ENCODE measurements at regions not wholly inside any gene's neighbourhood (a gene's known extent, or its start where the extent isn't known, plus 50 kb on each side); places are given as distances from the start of the nearest gene placed in this dataset.

DNA sequence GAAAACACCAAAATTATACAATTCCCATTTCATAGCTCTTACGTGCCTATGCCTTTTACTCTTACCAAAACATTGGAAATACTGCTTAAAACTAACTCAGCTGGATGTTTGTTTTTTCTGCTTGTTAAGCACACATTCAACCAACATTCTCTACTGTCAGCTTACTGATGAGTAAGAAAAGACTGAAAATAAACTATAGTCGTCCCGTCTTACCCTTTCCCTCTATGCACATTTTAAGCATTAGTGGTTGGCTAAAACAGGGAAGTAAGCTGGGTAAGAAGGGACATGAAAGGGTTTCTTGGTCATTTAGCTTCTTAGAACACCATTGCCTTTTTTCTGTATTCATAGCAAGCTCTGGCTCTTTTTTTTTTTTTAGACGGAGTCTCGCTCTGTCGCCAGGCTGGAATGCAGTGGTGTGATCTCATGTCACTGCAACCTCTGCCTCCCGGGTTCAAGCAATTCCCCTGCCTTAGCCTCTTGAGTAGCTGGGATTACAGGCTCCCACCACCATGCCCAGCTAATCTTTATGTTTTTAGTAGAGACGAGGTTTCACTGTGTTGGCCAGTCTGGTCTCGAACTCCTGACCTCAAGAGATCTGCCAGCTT, 232.1 kb upstream of the PCSK5 start:
- H3K9ac ChIP-seq (ENCODE audit: insufficient read depth, low read depth, low read length), result no peak overlapping the region
- intact Hi-C loops (cut with micrococcal nuclease; ENCODE audit: unreplicated experiment) (no loop called here), in situ Hi-C loops (cut with HindIII; ENCODE audit: extremely low pct_ligation_motif_present, low pct_unique_long_range_greater_than_20kb) (no loop called here)
- no peak overlapping the region for H3K27ac ChIP-seq (ENCODE audit: extremely low read length, insufficient read depth, low read length)
- H3K9me3 ChIP-seq (ENCODE audit: low read length), result no peaks in the 10 kb centered on the region
- H4K20me1 ChIP-seq (ENCODE audit: insufficient read depth, low read length), result no peaks in the 10 kb centered on the region
- no peak overlapping the region for H2AFZ ChIP-seq (ENCODE audit: low read length)
- H3K36me3 ChIP-seq (replicated peaks in 1 of 2; ENCODE audit: control insufficient read depth in 1 of 2, insufficient read depth in 2 of 2, low read length in 2 of 2), result no peaks in the 10 kb centered on the region
- ATAC-seq (no peak), DNase-seq (ENCODE audit: low spot score) (no peak), FAIRE-seq (no peak)
- 28% methylated on average over 9 of the region's 9 CpGs for WGBS (ENCODE audit: low lambda C conversion rate)
- no peaks in the 10 kb centered on the region; the same call in 1 of the 2 replicates for H3K4me1 ChIP-seq (ENCODE audit: insufficient read depth, low read length)
- H3K79me2 ChIP-seq (ENCODE audit: insufficient read depth, low read length), result no peaks in the 10 kb centered on the region
- ChIA-PET CTCF (ENCODE audit: low intra/inter-chr PET ratio, low total read pairs) (no interaction called here), POLR2A (no interaction called here)
- no peak overlapping the region for H3K4me2 ChIP-seq (ENCODE audit: low read depth, low read length)
- H3K4me3 ChIP-seq (replicated peaks in 1 of 3; ENCODE audit: insufficient read depth in 1 of 3, low read depth in 2 of 3, low read length in 3 of 3), result no peak overlapping the region
- TF ChIP-seq ZNF616 (CRISPR knock-in tag; IDR thresholded peaks at IDR 0.05; ENCODE audit: low read depth), result no peak
- H3K27me3 ChIP-seq (ENCODE audit: control insufficient read depth in 1 of 2, insufficient read depth in 2 of 2, low read length in 2 of 2), result no peaks in the 10 kb centered on the region
- BruUV-seq (replicated peaks), result no TSS peak

DNA sequence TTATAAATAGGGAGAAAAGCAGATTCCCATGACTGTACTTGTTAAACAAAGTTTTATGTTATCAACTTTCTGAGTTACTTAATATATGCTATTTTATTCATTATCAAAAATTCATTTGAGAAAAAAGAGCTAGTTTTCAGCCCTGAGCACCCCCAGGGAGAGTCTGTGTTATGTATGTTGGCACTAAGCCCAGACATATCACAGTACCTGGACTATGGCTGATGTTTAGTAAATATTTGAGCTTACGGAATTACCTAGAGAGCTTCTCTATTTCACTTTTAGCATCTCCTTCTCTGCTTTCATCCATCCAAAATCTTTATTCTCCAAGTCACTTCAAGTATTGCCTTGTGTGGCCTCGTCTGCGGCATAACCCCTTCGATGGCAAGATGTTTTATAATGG, 225.9 kb upstream of the PCSK5 start:
- no peaks in the 10 kb centered on the region for H3K36me3 ChIP-seq (replicated peaks in 1 of 2; ENCODE audit: control insufficient read depth in 1 of 2, insufficient read depth in 2 of 2, low read length in 2 of 2)
- H3K27me3 ChIP-seq (ENCODE audit: control insufficient read depth in 1 of 2, insufficient read depth in 2 of 2, low read length in 2 of 2), result no peaks in the 10 kb centered on the region
- BruUV-seq (replicated peaks), result no TSS peak
- ChIA-PET POLR2A (no interaction called here), CTCF (ENCODE audit: low intra/inter-chr PET ratio, low total read pairs) (no interaction called here)
- no peaks in the 10 kb centered on the region for H3K4me1 ChIP-seq (ENCODE audit: insufficient read depth, low read length)
- H3K9ac ChIP-seq (ENCODE audit: insufficient read depth, low read depth, low read length), result no peak overlapping the region
- FAIRE-seq (no peak), ATAC-seq (peak; percentile 66; the same call in 2 of the 3 replicates), DNase-seq (ENCODE audit: low spot score) (peak; percentile 15)
- 3% methylated on average over 4 of the region's 4 CpGs for WGBS (ENCODE audit: low lambda C conversion rate)
- H3K4me2 ChIP-seq (ENCODE audit: low read depth, low read length), result no peak overlapping the region
- no peaks in the 10 kb centered on the region for H3K9me3 ChIP-seq (ENCODE audit: low read length)
- intact Hi-C loops (cut with micrococcal nuclease; ENCODE audit: unreplicated experiment) (no loop called here), in situ Hi-C loops (cut with HindIII; ENCODE audit: extremely low pct_ligation_motif_present, low pct_unique_long_range_greater_than_20kb) (no loop called here)
- no peak for TF ChIP-seq ZNF614 (CRISPR knock-in tag; IDR thresholded peaks at IDR 0.05; ENCODE audit: borderline replicate concordance)
- TF ChIP-seq DMAP1 (CRISPR knock-in tag; IDR thresholded peaks at IDR 0.05), result no peak
- no peak for TF ChIP-seq ZNF670 (CRISPR knock-in tag; IDR thresholded peaks at IDR 0.05; ENCODE audit: borderline replicate concordance)
- no peak for TF ChIP-seq EEA1 (CRISPR knock-in tag; IDR thresholded peaks at IDR 0.05; ENCODE audit: borderline replicate concordance)
- TF ChIP-seq, protein P1, sequence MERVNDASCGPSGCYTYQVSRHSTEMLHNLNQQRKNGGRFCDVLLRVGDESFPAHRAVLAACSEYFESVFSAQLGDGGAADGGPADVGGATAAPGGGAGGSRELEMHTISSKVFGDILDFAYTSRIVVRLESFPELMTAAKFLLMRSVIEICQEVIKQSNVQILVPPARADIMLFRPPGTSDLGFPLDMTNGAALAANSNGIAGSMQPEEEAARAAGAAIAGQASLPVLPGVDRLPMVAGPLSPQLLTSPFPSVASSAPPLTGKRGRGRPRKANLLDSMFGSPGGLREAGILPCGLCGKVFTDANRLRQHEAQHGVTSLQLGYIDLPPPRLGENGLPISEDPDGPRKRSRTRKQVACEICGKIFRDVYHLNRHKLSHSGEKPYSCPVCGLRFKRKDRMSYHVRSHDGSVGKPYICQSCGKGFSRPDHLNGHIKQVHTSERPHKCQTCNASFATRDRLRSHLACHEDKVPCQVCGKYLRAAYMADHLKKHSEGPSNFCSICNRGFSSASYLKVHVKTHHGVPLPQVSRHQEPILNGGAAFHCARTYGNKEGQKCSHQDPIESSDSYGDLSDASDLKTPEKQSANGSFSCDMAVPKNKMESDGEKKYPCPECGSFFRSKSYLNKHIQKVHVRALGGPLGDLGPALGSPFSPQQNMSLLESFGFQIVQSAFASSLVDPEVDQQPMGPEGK (CRISPR knock-in tag; IDR thresholded peaks at IDR 0.05), result no peak
- TF ChIP-seq ZNF549 (CRISPR knock-in tag; IDR thresholded peaks at IDR 0.05), result no peak
- TF ChIP-seq, protein P2, sequence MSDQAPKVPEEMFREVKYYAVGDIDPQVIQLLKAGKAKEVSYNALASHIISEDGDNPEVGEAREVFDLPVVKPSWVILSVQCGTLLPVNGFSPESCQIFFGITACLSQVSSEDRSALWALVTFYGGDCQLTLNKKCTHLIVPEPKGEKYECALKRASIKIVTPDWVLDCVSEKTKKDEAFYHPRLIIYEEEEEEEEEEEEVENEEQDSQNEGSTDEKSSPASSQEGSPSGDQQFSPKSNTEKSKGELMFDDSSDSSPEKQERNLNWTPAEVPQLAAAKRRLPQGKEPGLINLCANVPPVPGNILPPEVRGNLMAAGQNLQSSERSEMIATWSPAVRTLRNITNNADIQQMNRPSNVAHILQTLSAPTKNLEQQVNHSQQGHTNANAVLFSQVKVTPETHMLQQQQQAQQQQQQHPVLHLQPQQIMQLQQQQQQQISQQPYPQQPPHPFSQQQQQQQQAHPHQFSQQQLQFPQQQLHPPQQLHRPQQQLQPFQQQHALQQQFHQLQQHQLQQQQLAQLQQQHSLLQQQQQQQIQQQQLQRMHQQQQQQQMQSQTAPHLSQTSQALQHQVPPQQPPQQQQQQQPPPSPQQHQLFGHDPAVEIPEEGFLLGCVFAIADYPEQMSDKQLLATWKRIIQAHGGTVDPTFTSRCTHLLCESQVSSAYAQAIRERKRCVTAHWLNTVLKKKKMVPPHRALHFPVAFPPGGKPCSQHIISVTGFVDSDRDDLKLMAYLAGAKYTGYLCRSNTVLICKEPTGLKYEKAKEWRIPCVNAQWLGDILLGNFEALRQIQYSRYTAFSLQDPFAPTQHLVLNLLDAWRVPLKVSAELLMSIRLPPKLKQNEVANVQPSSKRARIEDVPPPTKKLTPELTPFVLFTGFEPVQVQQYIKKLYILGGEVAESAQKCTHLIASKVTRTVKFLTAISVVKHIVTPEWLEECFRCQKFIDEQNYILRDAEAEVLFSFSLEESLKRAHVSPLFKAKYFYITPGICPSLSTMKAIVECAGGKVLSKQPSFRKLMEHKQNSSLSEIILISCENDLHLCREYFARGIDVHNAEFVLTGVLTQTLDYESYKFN (CRISPR knock-in tag; conservative IDR thresholded peaks at IDR 0.05), result no peak
- no peak for TF ChIP-seq ZNF382 (CRISPR knock-in tag; IDR thresholded peaks at IDR 0.05; ENCODE audit: borderline replicate concordance)
- H4K20me1 ChIP-seq (ENCODE audit: insufficient read depth, low read length), result no peaks in the 10 kb centered on the region
- H2AFZ ChIP-seq (ENCODE audit: low read length), result no peak overlapping the region
- no peak overlapping the region for H3K4me3 ChIP-seq (replicated peaks in 1 of 3; ENCODE audit: insufficient read depth in 1 of 3, low read depth in 2 of 3, low read length in 3 of 3)
- no peaks in the 10 kb centered on the region for H3K79me2 ChIP-seq (ENCODE audit: insufficient read depth, low read length)
- no peak overlapping the region for H3K27ac ChIP-seq (ENCODE audit: extremely low read length, insufficient read depth, low read length)
